HCT116 (cell line): ENCODE measurements at regions not wholly inside any gene's neighbourhood (a gene's known extent, or its start where the extent isn't known, plus 50 kb on each side); places are given as distances from the start of the nearest gene placed in this dataset.

Experiments
- ATAC-seq: fragments of 200-7000 bp; cut with Tn5 transposase; 2 replicates; pipeline ENCODE4 v1.9.1; 2020; ENCODE audit warnings: mild to moderate bottlenecking, moderate library complexity
- BruUV-seq: library from RNA; stranded (reverse); fragments of 400-500 nt; replicated peaks from 2 replicates; lab custom pipeline; 2021; lab: Mats Ljungman, UMichigan
- CTCF ChIA-PET: fragments of 300-600 bp; sonication (Branson Sonifier 250); formaldehyde crosslinking; loops from one replicate; lab custom pipeline; 2021; ENCODE audit warnings: antibody characterized with exemption; lab: Charles Lee
- POLR2A ChIA-PET: fragments of 300-600, 350-600 bp; sonication (Branson Sonifier 250); formaldehyde crosslinking; loops from one replicate; lab custom pipeline; 2021; ENCODE audit warnings: antibody characterized with exemption; lab: Charles Lee
- RAD21 ChIA-PET, 2 experiments: fragments of 300-600 bp; sonication (Branson Sonifier 250); formaldehyde crosslinking; loops; one replicate each; lab custom pipeline; 2023; ENCODE audit warnings: low total read pairs in 2 of 2; ENCODE audit not compliant: uncharacterized antibody in 2 of 2, unreplicated experiment in 2 of 2, low non-redundant PET in 1 of 2; lab: Charles Lee
- DNase-seq: peaks from one replicate; pipeline ENCODE4 v3.0.0-alpha.2; 2010; ENCODE audit warnings: low read depth, low spot score
- H2AFZ ChIP-seq: fragments of 200-600 bp; shearing (Covaris generic), sonication (generic); 2 replicates; pipeline ENCODE4 v1.6.1; 2017; ENCODE audit warnings: low read depth, mixed run types, mixed read lengths, antibody characterized with exemption, low read length; ENCODE audit not compliant: poor library complexity, severe bottlenecking
- H3K27ac ChIP-seq: 2 replicates; pipeline ENCODE4 v1.5.1; 2012; ENCODE audit warnings: low read depth, low read length
- H3K27me3 ChIP-seq: fragments of 200-600 bp; sonication (generic); 2 replicates; pipeline ENCODE4 v1.6.1; 2016; ENCODE audit warnings: mixed run types, low read length, mixed read lengths; ENCODE audit not compliant: insufficient read depth
- H3K36me3 ChIP-seq, 2 experiments: fragments of 200-500 bp in 1 of 2; fragments of 200-600 bp in 1 of 2; sonication (Bioruptor generic) in 1 of 2; sonication (generic) in 1 of 2; 2 replicates each; pipeline versions ENCODE4 v1.5.1 to v1.6.1; 2014 to 2016; ENCODE audit warnings: low read length in 2 of 2, inconsistent platforms in 1 of 2, mixed read lengths in 1 of 2, mixed run types in 1 of 2; ENCODE audit not compliant: insufficient read depth in 2 of 2, control insufficient read depth in 1 of 2
- H3K4me1 ChIP-seq, 2 experiments: fragments of 200-600 bp in 1 of 2; sonication (generic) in 1 of 2; 2 replicates each; pipeline versions ENCODE4 v1.5.1 to v1.6.1; 2012 to 2017; ENCODE audit warnings: low read length in 2 of 2, inconsistent platforms in 1 of 2, mild to moderate bottlenecking in 1 of 2, mixed read lengths in 1 of 2, mixed run types in 1 of 2, moderate library complexity in 1 of 2; ENCODE audit not compliant: insufficient read depth in 2 of 2, control insufficient read depth in 1 of 2
- H3K4me2 ChIP-seq: fragments of 200-600 bp; sonication (generic); 2 replicates; pipeline ENCODE4 v1.6.1; 2017; ENCODE audit warnings: mixed run types, low read length, mixed read lengths
- H3K4me3 ChIP-seq, 2 experiments: fragments of 200-600 bp in 1 of 2; sonication (generic) in 1 of 2; replicated peaks in 1 of 2; 2 replicates each; pipeline ENCODE4 v1.5.1; 2011 to 2016; ENCODE audit warnings: low read length in 2 of 2, control low read depth in 1 of 2, low read depth in 1 of 2, mild to moderate bottlenecking in 1 of 2, mixed read lengths in 1 of 2, mixed run types in 1 of 2
- H3K79me2 ChIP-seq: fragments of 200-600 bp; sonication (generic); 2 replicates; pipeline ENCODE4 v1.6.1; 2017; ENCODE audit warnings: mild to moderate bottlenecking, mixed run types, low read length, moderate library complexity, mixed read lengths; ENCODE audit not compliant: insufficient read depth
- H3K9ac ChIP-seq: fragments of 200-600 bp; sonication (generic); 2 replicates; pipeline ENCODE4 v1.6.1; 2016; ENCODE audit warnings: low read length, mixed read lengths
- H3K9me2 ChIP-seq: fragments of 200-600 bp; sonication (generic), shearing (Covaris generic); 2 replicates; pipeline ENCODE4 v1.6.1; 2017; ENCODE audit warnings: mixed run types, mild to moderate bottlenecking, moderate library complexity; ENCODE audit not compliant: insufficient read depth
- H3K9me3 ChIP-seq, 2 experiments: fragments of 200-500 bp in 1 of 2; fragments of 200-600 bp in 1 of 2; sonication (Bioruptor generic) in 1 of 2; sonication (generic) in 1 of 2; 2 replicates each; pipeline ENCODE4 v1.6.1; 2014 to 2017; ENCODE audit warnings: low read length in 2 of 2, mixed read lengths in 2 of 2, inconsistent platforms in 1 of 2, low read depth in 1 of 2, mild to moderate bottlenecking in 1 of 2, mixed run types in 1 of 2, moderate library complexity in 1 of 2; ENCODE audit not compliant: control insufficient read depth in 1 of 2, insufficient read depth in 1 of 2
- H4K20me1 ChIP-seq: fragments of 200-600 bp; sonication (generic), shearing (Covaris generic); 2 replicates; pipeline ENCODE4 v1.6.1; 2017; ENCODE audit warnings: mixed run types, mild to moderate bottlenecking, moderate library complexity; ENCODE audit not compliant: insufficient read depth
- ATF3 ChIP-seq: IDR thresholded peaks from 2 replicates; pipeline ENCODE4 v1.6.1; 2012
- CTCF ChIP-seq, 3 experiments: fragments of 200-600 bp in 1 of 3; sonication (generic) in 1 of 3; IDR thresholded peaks in 2 of 3; conservative IDR thresholded peaks in 1 of 3; 2 replicates each; pipeline ENCODE4 v1.5.1; 2012 to 2017; ENCODE audit warnings: low read depth in 2 of 3, low read length in 2 of 3, antibody characterized with exemption in 1 of 3, borderline replicate concordance in 1 of 3, control low read depth in 1 of 3, mild to moderate bottlenecking in 1 of 3, mixed read lengths in 1 of 3, mixed run types in 1 of 3, moderate library complexity in 1 of 3; ENCODE audit not compliant: insufficient read depth in 1 of 3
- EGR1 ChIP-seq: IDR thresholded peaks from 2 replicates; pipeline ENCODE4 v1.6.1; 2012; ENCODE audit warnings: low read depth
- ELF1 ChIP-seq: IDR thresholded peaks from 2 replicates; pipeline ENCODE4 v1.6.1; 2012; ENCODE audit warnings: low read depth, borderline replicate concordance
- EZH2 ChIP-seq: fragments of 200-600 bp; sonication (generic); IDR thresholded peaks from 2 replicates; pipeline ENCODE4 v1.6.1; 2017; ENCODE audit warnings: antibody characterized with exemption, mixed run types
- MAX ChIP-seq: IDR thresholded peaks from 2 replicates; pipeline ENCODE4 v1.6.1; 2012
- POLR2AphosphoS5 ChIP-seq: IDR thresholded peaks from 2 replicates; pipeline ENCODE4 v1.6.1; 2011; ENCODE audit warnings: mild to moderate bottlenecking, low read depth, low read length, moderate library complexity
- RAD21 ChIP-seq: IDR thresholded peaks from 2 replicates; pipeline ENCODE4 v1.6.1; 2012; ENCODE audit warnings: low read depth, mild to moderate bottlenecking
- SIN3A ChIP-seq: IDR thresholded peaks from 2 replicates; pipeline ENCODE4 v1.6.1; 2012; ENCODE audit warnings: low read depth
- SP1 ChIP-seq: IDR thresholded peaks from 2 replicates; pipeline ENCODE4 v1.6.1; 2012; ENCODE audit warnings: low read depth
- SRF ChIP-seq: IDR thresholded peaks from 2 replicates; pipeline ENCODE4 v1.6.1; 2012; ENCODE audit warnings: low read depth
- TCF7L2 ChIP-seq: IDR thresholded peaks from 2 replicates; pipeline ENCODE4 v1.7.0; 2011; ENCODE audit warnings: borderline replicate concordance, inconsistent platforms; ENCODE audit not compliant: insufficient read depth, insufficient read length; ENCODE audit errors: extremely low read depth
- YY1 ChIP-seq: IDR thresholded peaks from 2 replicates; pipeline ENCODE4 v1.6.1; 2011; ENCODE audit warnings: low read length, low read depth, moderate library complexity, mild to moderate bottlenecking; ENCODE audit not compliant: insufficient replicate concordance; ENCODE audit errors: extremely low read depth
- ZFX ChIP-seq: fragments of 450-650 bp; IDR thresholded peaks from 2 replicates; pipeline ENCODE4 v1.6.1; 2017
- ZNF274 ChIP-seq: fragments of 200-500 bp; sonication (Bioruptor generic); IDR thresholded peaks from 2 replicates; pipeline ENCODE4 v1.6.1; 2014; ENCODE audit warnings: mild to moderate bottlenecking, low read depth, low read length, inconsistent platforms
- intact Hi-C: fragments of 100-400 bp; cut with micrococcal nuclease; formaldehyde crosslinking; loops from 2 replicates; pipeline ENCODE4 v1.10.0; 2022

- Histone ChIP-seq H3K4me2 (no peak overlapping the region), H2AFZ (no peak overlapping the region), H3K9ac (no peak overlapping the region), H3K27ac (no peak overlapping the region), H3K36me3 (no peaks in the 10 kb centered on the region), H4K20me1 (no peaks in the 10 kb centered on the region), H3K79me2 (no peaks in the 10 kb centered on the region), H3K9me3 (no peaks in the 10 kb centered on the region), H3K27me3 (no peaks in the 10 kb centered on the region), H3K4me3 (no peak overlapping the region), H3K4me1 (no peaks in the 10 kb centered on the region), H3K9me2 (no peaks in the 10 kb centered on the region)
- CTCF ChIA-PET = no interaction called here
- intact Hi-C loops = no loop called here
- no TSS peak for BruUV-seq
- ATAC-seq = no peak
- no peak for TF ChIP-seq SRF
- no peak for TF ChIP-seq ATF3
- TF ChIP-seq EZH2 = no peak
- no peak for TF ChIP-seq TCF7L2
- no peak for TF ChIP-seq EGR1
- no peak for TF ChIP-seq SP1
- TF ChIP-seq ELF1 = no peak
- no peak for TF ChIP-seq MAX
- TF ChIP-seq SIN3A = no peak
- TF ChIP-seq RAD21 = no peak
- TF ChIP-seq ZFX = no peak
- TF ChIP-seq ZNF274 = no peak
- TF ChIP-seq YY1 = no peak
- TF ChIP-seq POLR2AphosphoS5 = no peak
- TF ChIP-seq CTCF (IDR thresholded peaks at IDR 0.05 in 2 of 3, conservative IDR thresholded peaks at IDR 0.05 in 1 of 3; ENCODE audit: borderline replicate concordance in 1 of 3, insufficient read depth in 1 of 3, low read depth in 2 of 3, low read length in 2 of 3) = no peak
- no peak for DNase-seq
- RAD21 ChIA-PET = no interaction called here
- POLR2A ChIA-PET = no interaction called here
Observed at GRCh38 chr15:97729270-97729669, 231.2 kb upstream of the ARRDC4 start.
